GM18517 (cell line): ENCODE measurements at regions not wholly inside any gene's neighbourhood (a gene's known extent, or its start where the extent isn't known, plus 50 kb on each side); places are given as distances from the start of the nearest gene placed in this dataset.
A peak's percentile ranks its signal among the peaks of the same experiment; 100 is the strongest.

Experiments used
- ATAC-seq: cut with Tn5 transposase; IDR thresholded peaks from one replicate; pipeline ENCODE4 v1.9.1; 2021; ENCODE audit warnings: mild to moderate bottlenecking, moderate library complexity; ENCODE audit not compliant: unreplicated experiment

GRCh38 chr10:104574838-104575237, 66.3 kb upstream of the SORCS3 start:
- ATAC-seq: no peak

GRCh38 chr10:104576611-104577010, 64.5 kb upstream of the SORCS3 start:
- ATAC-seq: no peak

- no peak for ATAC-seq
Measured at GRCh38 chr10:104577163-104577562, 63.9 kb upstream of the SORCS3 start.

- ATAC-seq: no peak
Measured at GRCh38 chr10:104577861-104578521, 63.1 kb upstream of the SORCS3 start.

- no peak for ATAC-seq
Measured at GRCh38 chr10:104578671-104579070, 62.4 kb upstream of the SORCS3 start.

GRCh38 chr10:104579136-104579535, 62.0 kb upstream of the SORCS3 start:
- ATAC-seq: no peak

GRCh38 chr10:104580321-104580720, 60.8 kb upstream of the SORCS3 start:
- no peak for ATAC-seq

- peak; percentile 81 for ATAC-seq
Measured at GRCh38 chr10:104580774-104581675, 60.1 kb upstream of the SORCS3 start.

- ATAC-seq: no peak
Measured at GRCh38 chr10:104581884-104582601, 59.0 kb upstream of the SORCS3 start.

GRCh38 chr10:104582602-104582951, 58.5 kb upstream of the SORCS3 start:
- ATAC-seq: no peak

- ATAC-seq: no peak
Measured at GRCh38 chr10:104582966-104583365, 58.1 kb upstream of the SORCS3 start.

GRCh38 chr10:104584541-104584940, 56.5 kb upstream of the SORCS3 start:
- ATAC-seq: no peak

GRCh38 chr10:104587751-104588150, 53.3 kb upstream of the SORCS3 start:
- ATAC-seq: no peak

GRCh38 chr10:104589431-104589830, 51.7 kb upstream of the SORCS3 start:
- ATAC-seq: no peak

- no peak for ATAC-seq
Measured at GRCh38 chr10:104589871-104590270, 51.2 kb upstream of the SORCS3 start.
